H1 (cell line): ENCODE measurements at regions not wholly inside any gene's neighbourhood (a gene's known extent, or its start where the extent isn't known, plus 50 kb on each side); places are given as distances from the start of the nearest gene placed in this dataset.

ENCODE experiments used
- KDM1A ChIP-seq: fragments of 200-600, 300-600 bp; sonication (generic); IDR thresholded peaks from 2 replicates; pipeline ENCODE4 v1.7.1; 2016; ENCODE audit warnings: mild to moderate bottlenecking, low read length, borderline replicate concordance
- MAFK ChIP-seq: IDR thresholded peaks from 2 replicates; pipeline ENCODE4 v1.6.1; 2012; ENCODE audit warnings: low read depth, mild to moderate bottlenecking, improper control_type of control experiment, low read length
- SP1 ChIP-seq: IDR thresholded peaks from 2 replicates; pipeline ENCODE4 v1.6.1; 2011; ENCODE audit warnings: low read depth, low read length
- YY1 ChIP-seq: IDR thresholded peaks from 2 replicates; pipeline ENCODE4 v1.6.1; 2011; ENCODE audit warnings: low read depth, mild to moderate bottlenecking, low read length

- TF ChIP-seq YY1 (no peak), MAFK (no peak), SP1 (no peak), KDM1A (no peak)
Measured at GRCh38 chr14:98910061-98910460, 361.9 kb downstream of the BCL11B start (continued).
